Skeletal muscle tissue (tissue), 3 donors: ENCODE measurements at regions not wholly inside any gene's neighbourhood (a gene's known extent, or its start where the extent isn't known, plus 50 kb on each side); places are given as distances from the start of the nearest gene placed in this dataset.
"Not testable (repeated sequence)": the region's sequence is repeated elsewhere in the genome, so short reads cannot be mapped to it uniquely, and the experiment has no call there.

Source experiments
- H3K27ac ChIP-seq: one replicate; pipeline ENCODE4 v1.7.0; 2013; ENCODE audit warnings: mild to moderate bottlenecking, low read depth, low read length, inconsistent platforms
- H3K27me3 ChIP-seq, 3 donors: one replicate each; pipeline ENCODE4 v1.7.0; 2013; ENCODE audit warnings: low read length in 3 of 3; ENCODE audit not compliant: control insufficient read depth in 3 of 3, insufficient read depth in 3 of 3
- H3K36me3 ChIP-seq, 3 donors: one replicate each; pipeline ENCODE4 v1.7.0; 2013; ENCODE audit warnings: low read length in 3 of 3; ENCODE audit not compliant: control insufficient read depth in 3 of 3, insufficient read depth in 3 of 3
- H3K4me1 ChIP-seq, 3 donors: one replicate each; pipeline ENCODE4 v1.7.0; 2013; ENCODE audit warnings: low read length in 3 of 3, mild to moderate bottlenecking in 3 of 3; ENCODE audit not compliant: control insufficient read depth in 3 of 3, insufficient read depth in 3 of 3
- H3K4me3 ChIP-seq, 3 donors: one replicate each; pipeline ENCODE4 v1.7.0; 2013; ENCODE audit warnings: low read length in 3 of 3
- H3K9ac ChIP-seq, 3 donors: one replicate each; pipeline ENCODE4 v1.7.0; 2013; ENCODE audit warnings: low read length in 3 of 3, mild to moderate bottlenecking in 3 of 3, moderate library complexity in 2 of 3, low read depth in 1 of 3
- H3K9me3 ChIP-seq, 3 donors: one replicate each; pipeline ENCODE4 v1.7.0; 2013; ENCODE audit warnings: low read length in 3 of 3; ENCODE audit not compliant: control insufficient read depth in 3 of 3
- donor health status: Osteomylitis.

DNA sequence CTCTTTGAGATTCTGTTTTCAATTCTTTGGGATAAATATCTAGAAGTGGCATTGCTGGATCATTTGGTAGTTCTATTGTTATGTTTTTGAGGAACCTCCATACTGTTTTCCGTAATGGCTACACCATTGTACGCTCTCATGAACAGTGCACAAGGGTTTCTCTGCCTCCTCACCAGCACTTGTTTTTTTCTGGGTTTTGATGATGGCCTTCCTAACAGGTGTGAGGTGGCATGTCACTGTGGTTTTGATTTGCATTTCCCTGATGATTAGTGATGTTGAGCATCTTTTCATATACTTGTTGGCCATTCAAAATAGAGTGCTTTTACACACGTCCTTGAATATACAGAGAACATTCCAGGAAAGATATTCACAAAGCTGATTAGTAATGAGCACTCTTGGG is 86.8 kb upstream of the ADORA2B start:
- H3K27me3 ChIP-seq, H3K4me3 ChIP-seq, H3K9me3 ChIP-seq, H3K27ac ChIP-seq, H3K4me1 ChIP-seq, H3K36me3 ChIP-seq, H3K9ac ChIP-seq: not testable (repeated sequence)

- not testable (repeated sequence) for H3K4me3 ChIP-seq, H3K4me1 ChIP-seq, H3K27ac ChIP-seq, H3K9ac ChIP-seq, H3K27me3 ChIP-seq, H3K9me3 ChIP-seq, H3K36me3 ChIP-seq
Observed at GRCh38 chr17:15860774-15861173, 84.2 kb upstream of the ADORA2B start.

DNA sequence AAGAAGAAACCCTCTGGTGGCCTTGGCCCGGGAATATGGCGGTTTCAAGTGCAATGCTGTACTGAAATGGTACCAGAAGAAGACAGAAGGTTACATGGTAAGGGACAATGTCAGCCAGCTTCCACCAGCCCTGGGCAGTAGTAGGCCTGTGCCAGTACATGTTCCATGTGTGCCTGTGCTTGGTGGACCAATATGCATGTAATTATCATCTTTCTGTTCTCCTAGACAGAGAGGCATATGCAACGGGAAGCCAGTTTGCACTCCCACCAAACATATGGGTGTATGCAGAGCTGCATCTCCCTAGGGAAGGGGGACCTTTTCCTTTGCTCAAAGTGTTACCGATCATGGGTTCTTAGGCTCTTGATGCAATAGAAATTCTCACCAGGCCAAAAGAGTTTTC is 80.9 kb upstream of the ADORA2B start:
- not testable (repeated sequence) for H3K9me3 ChIP-seq, H3K27ac ChIP-seq, H3K4me3 ChIP-seq, H3K4me1 ChIP-seq, H3K9ac ChIP-seq, H3K36me3 ChIP-seq, H3K27me3 ChIP-seq

GRCh38 chr17:15864472-15864871 is 80.5 kb upstream of the ADORA2B start:
- H3K4me1 ChIP-seq, H3K9ac ChIP-seq, H3K27me3 ChIP-seq, H3K4me3 ChIP-seq, H3K36me3 ChIP-seq, H3K27ac ChIP-seq, H3K9me3 ChIP-seq: not testable (repeated sequence)

DNA sequence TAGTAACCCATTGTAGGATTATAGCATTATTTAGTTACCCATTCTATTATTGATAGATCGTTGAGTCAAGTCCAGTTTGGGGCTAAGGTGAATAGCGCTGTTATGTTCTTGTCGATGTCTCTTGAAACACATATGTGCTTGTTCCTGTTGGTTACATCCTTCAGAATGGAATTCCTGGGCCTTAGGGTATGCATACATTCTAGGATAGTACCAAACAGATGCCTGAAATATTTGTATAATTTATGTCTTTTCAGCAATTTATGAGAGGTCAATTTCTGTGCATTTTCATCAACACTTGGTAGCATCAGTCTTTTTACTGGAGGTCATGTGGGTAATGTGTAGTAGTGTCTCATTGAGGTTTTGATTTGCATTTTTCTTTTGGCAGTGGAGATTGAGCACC is 78.9 kb upstream of the ADORA2B start:
- H3K4me1 ChIP-seq, H3K4me3 ChIP-seq, H3K36me3 ChIP-seq, H3K9ac ChIP-seq, H3K9me3 ChIP-seq, H3K27me3 ChIP-seq, H3K27ac ChIP-seq: not testable (repeated sequence)

GRCh38 chr17:15867331-15867730 is 77.6 kb upstream of the ADORA2B start:
- not testable (repeated sequence) for H3K9me3 ChIP-seq, H3K36me3 ChIP-seq, H3K27me3 ChIP-seq, H3K4me3 ChIP-seq, H3K27ac ChIP-seq, H3K4me1 ChIP-seq, H3K9ac ChIP-seq

DNA sequence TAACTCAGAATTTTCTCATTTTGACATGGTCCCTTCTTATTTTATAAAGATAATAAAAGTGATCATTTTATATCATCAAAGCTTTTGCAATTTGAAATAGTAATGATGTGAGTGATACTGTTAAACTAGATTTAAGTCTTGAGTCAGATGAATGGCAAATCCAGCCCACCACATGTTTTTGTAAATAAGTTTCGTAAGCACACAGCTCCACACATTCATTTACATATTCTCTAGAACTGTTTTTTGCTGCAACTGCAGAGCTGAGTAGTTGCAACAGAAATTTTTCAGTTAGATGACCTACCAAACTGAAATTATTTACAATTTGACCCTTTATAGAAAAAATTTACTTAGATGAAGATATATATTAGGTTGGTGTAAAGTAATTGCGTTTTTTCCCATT is 75.1 kb upstream of the ADORA2B start:
- H3K9me3 ChIP-seq, H3K4me3 ChIP-seq, H3K27me3 ChIP-seq, H3K4me1 ChIP-seq, H3K36me3 ChIP-seq, H3K9ac ChIP-seq, H3K27ac ChIP-seq: not testable (repeated sequence)

DNA sequence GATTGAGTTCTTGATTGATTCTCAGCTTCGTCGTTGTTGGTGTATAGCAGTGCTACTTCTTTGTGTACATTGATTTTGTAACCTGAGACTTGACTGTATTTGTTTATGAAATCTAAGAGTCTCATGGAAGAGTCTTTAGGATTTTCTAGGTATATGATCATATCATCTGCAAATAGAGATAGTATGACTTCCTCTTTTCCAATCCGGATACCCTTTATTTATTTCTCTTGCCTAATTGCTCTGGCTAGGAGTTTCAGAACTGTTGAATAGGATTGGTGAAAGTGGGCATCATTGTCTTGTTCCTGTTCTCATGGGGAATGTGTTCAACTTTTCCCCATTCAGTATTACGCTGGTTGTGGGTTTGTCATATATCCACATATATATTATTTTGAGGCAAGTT is 72.3 kb upstream of the ADORA2B start:
- H3K4me3 ChIP-seq, H3K36me3 ChIP-seq, H3K27ac ChIP-seq, H3K9ac ChIP-seq, H3K9me3 ChIP-seq, H3K4me1 ChIP-seq, H3K27me3 ChIP-seq: not testable (repeated sequence)

- not testable (repeated sequence) for H3K27me3 ChIP-seq, H3K4me3 ChIP-seq, H3K36me3 ChIP-seq, H3K9ac ChIP-seq, H3K27ac ChIP-seq, H3K4me1 ChIP-seq, H3K9me3 ChIP-seq
Observed at GRCh38 chr17:15877882-15878500, 66.9 kb upstream of the ADORA2B start.

DNA sequence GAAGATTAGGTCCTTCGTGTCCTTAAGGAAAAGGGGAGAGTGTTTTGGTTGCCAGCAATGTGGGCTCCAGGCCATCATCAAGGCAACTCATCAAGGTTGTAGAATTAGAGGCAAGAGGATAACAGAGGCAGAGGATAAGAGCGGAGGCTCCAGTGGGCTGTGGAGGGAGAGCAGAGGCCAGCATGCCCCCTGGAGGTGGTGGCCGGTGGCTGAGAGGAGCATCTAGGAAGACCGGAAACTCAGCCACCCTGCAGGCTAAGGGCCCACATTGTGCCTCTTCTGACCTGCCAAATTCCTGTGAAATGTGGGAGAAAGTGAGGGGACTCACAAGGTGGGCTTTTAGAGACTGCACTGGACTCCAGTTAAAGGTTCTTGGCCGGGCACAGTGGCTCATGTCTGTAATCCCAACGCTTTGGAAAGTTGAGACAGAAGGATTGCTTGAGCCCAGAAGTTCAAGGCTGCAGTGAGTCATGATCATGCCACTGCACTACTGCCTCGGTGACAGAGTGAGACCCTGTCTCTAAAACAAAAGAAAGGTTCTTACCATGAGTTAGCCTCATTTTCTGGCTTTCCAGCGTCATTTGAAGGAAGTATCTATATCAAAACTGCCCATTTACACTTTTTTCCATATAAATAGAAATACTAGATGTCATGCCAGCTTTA is 62.7 kb upstream of the ADORA2B start:
- Histone ChIP-seq H3K9me3 (no peaks in the 10 kb centered on the region), H3K27ac (no peak overlapping the region), H3K36me3 (no peaks in the 10 kb centered on the region), H3K9ac (no peak overlapping the region), H3K4me1 (peaks cover 0 to 4% (median 0%) of the 10 kb centered on the region in 3 donors), H3K4me3 (no peak overlapping the region), H3K27me3 (peaks cover 0 to 2% (median 0%) of the 10 kb centered on the region in 3 donors)
